Activated CD4-positive, alpha-beta T cell treated with anti-CD3 and anti-CD28 coated beads, Interleukin-10, Interleukin-2, amounts not matched to agents 100 ng/mL and 50 ng/mL, durations not matched to agents 16 hours and 8 hours (primary cell): ENCODE measurements at regions not wholly inside any gene's neighbourhood (a gene's known extent, or its start where the extent isn't known, plus 50 kb on each side); places are given as distances from the start of the nearest gene placed in this dataset.

Source experiments
- DNase-seq: peaks from one replicate; pipeline ENCODE4 v3.0.0-alpha.2; 2020

GRCh38 chr5:66306844-66307315 lies 162.8 kb downstream of the SREK1 start:
- no peak for DNase-seq

GRCh38 chr5:66307647-66308241 lies 163.6 kb downstream of the SREK1 start:
- peak; percentile 68 for DNase-seq

GRCh38 chr5:66312266-66312665 lies 168.2 kb downstream of the SREK1 start:
- no peak for DNase-seq

GRCh38 chr5:66315784-66316183 lies 171.7 kb downstream of the SREK1 start:
- no peak for DNase-seq

- DNase-seq, result no peak
Observed at GRCh38 chr5:66322786-66323528, 178.9 kb downstream of the SREK1 start.

GRCh38 chr5:66323529-66323895 lies 179.4 kb downstream of the SREK1 start:
- DNase-seq, result no peak

GRCh38 chr5:66324357-66324756 lies 180.3 kb downstream of the SREK1 start:
- DNase-seq, result no peak

GRCh38 chr5:66326276-66326675 lies 182.2 kb downstream of the SREK1 start:
- no peak for DNase-seq

- no peak for DNase-seq
Observed at GRCh38 chr5:66327008-66327407, 182.9 kb downstream of the SREK1 start.

- DNase-seq, result peak; percentile 8
Observed at GRCh38 chr5:66329078-66329477, 185.0 kb downstream of the SREK1 start.

- no peak for DNase-seq
Observed at GRCh38 chr5:66333192-66333591, 189.1 kb downstream of the SREK1 start.

GRCh38 chr5:66337626-66338226 lies 193.6 kb downstream of the SREK1 start:
- DNase-seq, result no peak

- no peak for DNase-seq
Observed at GRCh38 chr5:66338828-66339227, 194.7 kb downstream of the SREK1 start.

- no peak for DNase-seq
Observed at GRCh38 chr5:66339896-66340295, 195.8 kb downstream of the SREK1 start.

- DNase-seq, result no peak
Observed at GRCh38 chr5:66340786-66341185, 196.7 kb downstream of the SREK1 start.

GRCh38 chr5:66342341-66342880 lies 198.3 kb downstream of the SREK1 start:
- no peak for DNase-seq

GRCh38 chr5:66343370-66344071 lies 199.4 kb downstream of the SREK1 start:
- no peak for DNase-seq

- no peak for DNase-seq
Observed at GRCh38 chr5:66344544-66344943, 200.4 kb downstream of the SREK1 start.

- DNase-seq, result no peak
Observed at GRCh38 chr5:66345281-66345680, 201.2 kb downstream of the SREK1 start.

GRCh38 chr5:66346869-66347268 lies 202.8 kb downstream of the SREK1 start:
- no peak for DNase-seq

- no peak for DNase-seq
Observed at GRCh38 chr5:66348387-66349125, 204.5 kb downstream of the SREK1 start.

- DNase-seq, result no peak
Observed at GRCh38 chr5:66351813-66352212, 207.7 kb downstream of the SREK1 start.

GRCh38 chr5:66353186-66353585 lies 209.1 kb downstream of the SREK1 start:
- no peak for DNase-seq
